GM12892 (cell line): ENCODE measurements at regions not wholly inside any gene's neighbourhood (a gene's known extent, or its start where the extent isn't known, plus 50 kb on each side); places are given as distances from the start of the nearest gene placed in this dataset.

Experiments used
- POLR2A ChIP-seq: IDR thresholded peaks from 2 replicates; pipeline ENCODE4 v1.6.1; 2011; ENCODE audit warnings: low read depth, low read length, control low read depth
- TAF1 ChIP-seq: IDR thresholded peaks from 2 replicates; pipeline ENCODE4 v1.6.1; 2011; ENCODE audit warnings: low read depth, mild to moderate bottlenecking, control low read depth, low read length, borderline replicate concordance

- no peak for TF ChIP-seq TAF1
- TF ChIP-seq POLR2A: no peak
Observed at GRCh38 chr9:100856238-100856637, 172.3 kb upstream of the PLPPR1 start.
